ENCODE measurements at regions not wholly inside any gene's neighbourhood (a gene's known extent, or its start where the extent isn't known, plus 50 kb on each side); places are given as distances from the start of the nearest gene placed in this dataset.

DNA sequence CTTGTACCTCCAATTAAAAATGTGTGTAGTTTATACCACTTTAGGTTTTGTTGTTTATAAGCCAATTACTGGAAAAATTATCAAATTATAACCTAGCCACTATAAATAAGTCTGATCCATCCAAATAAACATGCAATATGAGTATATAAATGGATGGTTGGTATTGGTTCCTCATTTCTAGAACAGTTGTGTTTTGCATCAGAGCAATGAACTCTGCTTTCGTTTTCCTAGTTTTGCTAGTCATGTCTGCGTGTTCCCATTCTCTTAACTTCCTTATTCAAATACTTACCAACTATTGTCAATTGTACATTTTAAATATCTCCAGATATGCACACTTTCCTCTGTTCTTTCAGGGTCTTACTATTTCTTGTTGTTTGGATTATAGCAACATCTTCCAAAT lies 641.7 kb downstream of the NR4A2 start:
- Histone ChIP-seq H3K23ac (ENCODE audit: low read length in 2 of 2) (no peak overlapping the region), H2BK5ac (ENCODE audit: low read depth, low read length, poor library complexity, severe bottlenecking) (no peak overlapping the region), H3K27me3 (ENCODE audit: control insufficient read depth in 1 of 2, insufficient read depth in 1 of 2, low read length in 2 of 2) (no peaks in the 10 kb centered on the region), H3K9me3 (ENCODE audit: control insufficient read depth, low read length) (peaks cover 5% of the 10 kb centered on the region), H3K4me2 (ENCODE audit: low read length, poor library complexity, severe bottlenecking) (no peak overlapping the region), H3K4me3 (ENCODE audit: insufficient read depth in 1 of 2, low read depth in 1 of 2, low read length in 2 of 2) (no peak overlapping the region), H3K9ac (ENCODE audit: low read length) (no peak overlapping the region), H3K36me3 (ENCODE audit: control insufficient read depth in 1 of 2, insufficient read depth in 2 of 2, low read depth in 1 of 2, low read length in 2 of 2) (no peaks in the 10 kb centered on the region), H2BK15ac (ENCODE audit: low read depth, poor library complexity, severe bottlenecking) (no peak overlapping the region), H3K4ac (ENCODE audit: low read depth in 1 of 2, low read length in 2 of 2) (no peak overlapping the region), H3K18ac (ENCODE audit: low read depth in 1 of 2, low read length in 2 of 2) (no peak overlapping the region), H4K91ac (ENCODE audit: low read length) (no peak overlapping the region), H2BK120ac (ENCODE audit: low read depth, low read length) (no peak overlapping the region), H3K27ac (ENCODE audit: low read length, poor library complexity, severe bottlenecking) (no peak overlapping the region), H2AK5ac (ENCODE audit: low read length, severe bottlenecking) (no peak overlapping the region), H4K8ac (ENCODE audit: low read length) (no peak overlapping the region), H2AFZ (ENCODE audit: low read depth, low read length) (no peak overlapping the region), H3K14ac (ENCODE audit: low read length in 2 of 2) (no peak overlapping the region), H2BK12ac (ENCODE audit: low read length in 2 of 2) (no peak overlapping the region), H3K79me1 (replicated peaks; ENCODE audit: low read length, poor library complexity, severe bottlenecking) (no peaks in the 10 kb centered on the region), H3K4me1 (ENCODE audit: control insufficient read depth, insufficient read depth, low read depth, low read length) (no peaks in the 10 kb centered on the region)
- no peak for DNase-seq
- 92% methylated on average over 2 of the region's 2 CpGs for WGBS

- Histone ChIP-seq H2BK12ac (ENCODE audit: low read length in 2 of 2) (no peak overlapping the region), H2BK120ac (ENCODE audit: low read depth, low read length) (no peak overlapping the region), H3K4me3 (ENCODE audit: insufficient read depth in 1 of 2, low read depth in 1 of 2, low read length in 2 of 2) (no peak overlapping the region), H3K9me3 (ENCODE audit: control insufficient read depth, low read length) (peaks cover 5% of the 10 kb centered on the region), H3K14ac (ENCODE audit: low read length in 2 of 2) (no peak overlapping the region), H3K79me1 (replicated peaks; ENCODE audit: low read length, poor library complexity, severe bottlenecking) (no peaks in the 10 kb centered on the region), H3K9ac (ENCODE audit: low read length) (no peak overlapping the region), H2AFZ (ENCODE audit: low read depth, low read length) (no peak overlapping the region), H3K36me3 (ENCODE audit: control insufficient read depth in 1 of 2, insufficient read depth in 2 of 2, low read depth in 1 of 2, low read length in 2 of 2) (no peaks in the 10 kb centered on the region), H3K27ac (ENCODE audit: low read length, poor library complexity, severe bottlenecking) (no peak overlapping the region), H3K4me1 (ENCODE audit: control insufficient read depth, insufficient read depth, low read depth, low read length) (no peaks in the 10 kb centered on the region), H3K27me3 (ENCODE audit: control insufficient read depth in 1 of 2, insufficient read depth in 1 of 2, low read length in 2 of 2) (no peaks in the 10 kb centered on the region), H2BK15ac (ENCODE audit: low read depth, poor library complexity, severe bottlenecking) (no peak overlapping the region), H3K18ac (ENCODE audit: low read depth in 1 of 2, low read length in 2 of 2) (no peak overlapping the region), H3K4ac (ENCODE audit: low read depth in 1 of 2, low read length in 2 of 2) (no peak overlapping the region), H3K4me2 (ENCODE audit: low read length, poor library complexity, severe bottlenecking) (no peak overlapping the region), H2BK5ac (ENCODE audit: low read depth, low read length, poor library complexity, severe bottlenecking) (no peak overlapping the region), H3K23ac (ENCODE audit: low read length in 2 of 2) (no peak overlapping the region), H4K91ac (ENCODE audit: low read length) (no peak overlapping the region), H4K8ac (ENCODE audit: low read length) (no peak overlapping the region), H2AK5ac (ENCODE audit: low read length, severe bottlenecking) (no peak overlapping the region)
- DNase-seq = no peak
- WGBS = 84% methylated on average over 2 of the region's 4 CpGs
Observed at GRCh38 chr2:155689791-155690190, 642.7 kb downstream of the NR4A2 start.

DNA sequence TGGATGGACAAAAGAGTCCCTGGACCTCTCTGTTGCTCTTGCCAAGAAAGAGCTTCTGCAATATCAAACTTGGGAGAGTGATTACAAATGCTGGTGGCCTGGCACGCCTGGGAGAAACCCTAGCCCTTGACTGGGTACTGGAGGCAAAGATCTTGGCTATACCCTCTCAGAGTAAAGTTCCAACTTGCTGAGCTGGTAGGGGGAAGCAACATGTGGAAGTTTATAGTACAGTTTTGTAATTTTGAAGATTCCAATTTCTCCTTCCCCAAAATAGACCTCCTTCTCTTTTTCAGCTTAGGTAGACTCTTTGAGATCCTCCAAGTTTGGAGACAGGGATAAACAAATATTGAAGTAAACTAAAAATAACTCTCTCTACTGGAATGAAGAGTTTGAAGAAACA lies 645.3 kb downstream of the NR4A2 start:
- Histone ChIP-seq H3K9ac (ENCODE audit: low read length) (no peak overlapping the region), H2AFZ (ENCODE audit: low read depth, low read length) (no peak overlapping the region), H3K36me3 (ENCODE audit: control insufficient read depth in 1 of 2, insufficient read depth in 2 of 2, low read depth in 1 of 2, low read length in 2 of 2) (no peaks in the 10 kb centered on the region), H3K18ac (ENCODE audit: low read depth in 1 of 2, low read length in 2 of 2) (no peak overlapping the region), H2BK120ac (ENCODE audit: low read depth, low read length) (no peak overlapping the region), H3K79me1 (replicated peaks; ENCODE audit: low read length, poor library complexity, severe bottlenecking) (no peaks in the 10 kb centered on the region), H3K14ac (ENCODE audit: low read length in 2 of 2) (no peak overlapping the region), H3K4me3 (ENCODE audit: insufficient read depth in 1 of 2, low read depth in 1 of 2, low read length in 2 of 2) (no peak overlapping the region), H2BK15ac (ENCODE audit: low read depth, poor library complexity, severe bottlenecking) (no peak overlapping the region), H2BK12ac (ENCODE audit: low read length in 2 of 2) (no peak overlapping the region), H3K23ac (ENCODE audit: low read length in 2 of 2) (no peak overlapping the region), H4K8ac (ENCODE audit: low read length) (no peak overlapping the region), H3K4ac (ENCODE audit: low read depth in 1 of 2, low read length in 2 of 2) (no peak overlapping the region), H3K4me2 (ENCODE audit: low read length, poor library complexity, severe bottlenecking) (no peak overlapping the region), H3K9me3 (ENCODE audit: control insufficient read depth, low read length) (peaks cover 5% of the 10 kb centered on the region), H2AK5ac (ENCODE audit: low read length, severe bottlenecking) (no peak overlapping the region), H2BK5ac (ENCODE audit: low read depth, low read length, poor library complexity, severe bottlenecking) (no peak overlapping the region), H4K91ac (ENCODE audit: low read length) (no peak overlapping the region), H3K4me1 (ENCODE audit: control insufficient read depth, insufficient read depth, low read depth, low read length) (no peaks in the 10 kb centered on the region), H3K27ac (ENCODE audit: low read length, poor library complexity, severe bottlenecking) (no peak overlapping the region), H3K27me3 (ENCODE audit: control insufficient read depth in 1 of 2, insufficient read depth in 1 of 2, low read length in 2 of 2) (no peaks in the 10 kb centered on the region)
- no peak for DNase-seq
- WGBS = 50% methylated on average over 1 of the region's 1 CpG

DNA sequence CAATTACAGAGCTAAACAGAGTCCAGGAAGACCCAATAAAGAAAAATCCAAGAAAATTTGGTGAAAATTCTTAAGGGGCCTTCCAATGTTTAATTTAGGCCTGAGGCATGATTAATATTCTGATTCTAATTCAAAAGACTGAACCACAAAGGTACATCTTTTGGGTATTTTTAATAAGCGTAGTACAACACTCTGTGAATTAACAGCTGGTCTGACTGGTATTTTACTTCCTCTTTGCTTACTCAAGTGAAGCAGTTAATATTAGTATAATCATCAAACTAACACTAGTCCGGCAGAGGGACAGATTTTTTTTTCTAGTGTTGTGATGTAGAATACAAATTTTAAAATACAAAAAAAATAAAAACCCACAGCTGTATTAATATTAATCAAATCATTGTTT lies 652.9 kb downstream of the NR4A2 start:
- Histone ChIP-seq H3K4ac (ENCODE audit: low read depth in 1 of 2, low read length in 2 of 2) (no peak overlapping the region), H3K23ac (ENCODE audit: low read length in 2 of 2) (no peak overlapping the region), H3K14ac (ENCODE audit: low read length in 2 of 2) (no peak overlapping the region), H3K9ac (ENCODE audit: low read length) (no peak overlapping the region), H3K4me3 (ENCODE audit: insufficient read depth in 1 of 2, low read depth in 1 of 2, low read length in 2 of 2) (no peak overlapping the region), H3K4me2 (ENCODE audit: low read length, poor library complexity, severe bottlenecking) (no peak overlapping the region), H3K9me3 (ENCODE audit: control insufficient read depth, low read length) (no peaks in the 10 kb centered on the region), H2BK12ac (ENCODE audit: low read length in 2 of 2) (no peak overlapping the region), H3K27me3 (ENCODE audit: control insufficient read depth in 1 of 2, insufficient read depth in 1 of 2, low read length in 2 of 2) (no peaks in the 10 kb centered on the region), H3K27ac (ENCODE audit: low read length, poor library complexity, severe bottlenecking) (no peak overlapping the region), H2BK120ac (ENCODE audit: low read depth, low read length) (no peak overlapping the region), H4K8ac (ENCODE audit: low read length) (no peak overlapping the region), H2BK15ac (ENCODE audit: low read depth, poor library complexity, severe bottlenecking) (no peak overlapping the region), H2AK5ac (ENCODE audit: low read length, severe bottlenecking) (no peak overlapping the region), H3K4me1 (ENCODE audit: control insufficient read depth, insufficient read depth, low read depth, low read length) (no peaks in the 10 kb centered on the region), H3K18ac (ENCODE audit: low read depth in 1 of 2, low read length in 2 of 2) (no peak overlapping the region), H3K79me1 (replicated peaks; ENCODE audit: low read length, poor library complexity, severe bottlenecking) (no peaks in the 10 kb centered on the region), H2BK5ac (ENCODE audit: low read depth, low read length, poor library complexity, severe bottlenecking) (no peak overlapping the region), H4K91ac (ENCODE audit: low read length) (no peak overlapping the region), H2AFZ (ENCODE audit: low read depth, low read length) (no peak overlapping the region), H3K36me3 (ENCODE audit: control insufficient read depth in 1 of 2, insufficient read depth in 2 of 2, low read depth in 1 of 2, low read length in 2 of 2) (no peaks in the 10 kb centered on the region)
- no peak for DNase-seq
- WGBS = no CpG with 5 or more reads among the region's 2 CpGs
